ENCODE measurements at regions not wholly inside any gene's neighbourhood (a gene's known extent, or its start where the extent isn't known, plus 50 kb on each side); places are given as distances from the start of the nearest gene placed in this dataset.

DNA sequence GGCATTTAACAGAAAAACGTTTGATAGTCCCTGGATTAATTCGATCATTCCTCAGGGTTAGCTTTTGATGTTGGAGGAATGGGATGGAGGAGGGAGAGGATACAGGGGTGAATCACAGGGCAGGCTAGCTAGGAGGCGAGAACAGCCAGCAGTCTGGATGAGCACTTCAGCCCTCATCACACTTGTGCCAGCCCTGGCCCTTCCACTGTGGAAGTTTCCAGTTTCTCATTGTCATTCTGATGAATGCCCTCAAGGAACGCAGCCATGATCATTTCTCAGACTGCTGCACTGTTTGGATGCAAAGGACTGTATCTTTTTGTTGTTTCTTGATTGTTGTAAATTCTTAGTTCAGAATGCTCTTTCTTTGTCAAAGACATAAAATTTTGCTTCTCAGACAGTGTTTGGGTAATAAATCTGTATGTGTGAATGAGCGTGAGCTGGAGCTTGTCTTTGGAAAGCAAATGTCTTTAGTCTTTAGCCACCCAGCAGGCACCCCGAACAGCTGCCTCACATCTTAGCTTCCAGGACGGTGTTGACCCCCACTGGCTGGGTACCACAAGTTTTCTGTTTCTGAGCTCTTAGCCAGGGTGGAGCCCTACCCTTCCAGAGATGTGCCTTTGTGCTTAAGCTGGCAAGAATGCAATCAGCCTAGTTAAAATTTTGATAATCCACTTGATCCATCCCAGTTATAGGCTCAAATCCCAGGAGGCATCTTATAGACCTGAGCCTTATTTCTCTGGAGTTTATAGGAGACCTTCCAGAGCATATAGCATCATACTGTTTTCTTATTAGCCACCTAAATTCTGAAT is 121.1 kb downstream of the PDCD6IP start:
- intact Hi-C loops (cut with DNase I, micrococcal nuclease), result no loop called here
- no peak overlapping the region for H3K4me3 Mint-ChIP-seq
- no peaks in the 10 kb centered on the region for H3K36me3 Mint-ChIP-seq (ENCODE audit: low read depth)
- H3K9me3 Mint-ChIP-seq (ENCODE audit: low read depth), result no peaks in the 10 kb centered on the region
- no peak for ATAC-seq
- H3K27me3 Mint-ChIP-seq, result peaks cover 2% of the 10 kb centered on the region
- no peak for DNase-seq
- POLR2A ChIA-PET, result no interaction called here
- no peaks in the 10 kb centered on the region for H3K4me1 Mint-ChIP-seq
- CTCF ChIA-PET, result no interaction called here
- H3K27ac Mint-ChIP-seq, result no peak overlapping the region

DNA sequence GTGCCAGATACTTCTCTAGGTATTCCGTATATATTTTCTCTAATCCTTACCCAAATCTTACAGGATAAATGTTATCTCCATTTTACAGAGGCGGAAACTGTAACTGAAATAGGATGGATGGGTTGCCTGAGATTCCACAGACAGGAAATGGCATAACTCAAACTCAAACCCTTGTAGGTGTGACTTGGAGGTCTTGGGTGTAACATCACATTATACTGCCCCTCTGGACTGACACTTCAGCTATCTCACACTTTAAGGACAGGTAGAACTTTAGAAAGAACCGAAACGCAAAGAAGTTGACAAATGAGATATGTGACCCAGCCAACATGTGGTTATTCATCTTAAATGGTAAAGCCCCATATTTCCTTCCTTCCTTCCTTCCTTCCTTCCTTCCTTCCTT is 122.1 kb downstream of the PDCD6IP start:
- Mint-ChIP-seq H3K27me3 (peaks cover 2% of the 10 kb centered on the region), H3K36me3 (ENCODE audit: low read depth) (no peaks in the 10 kb centered on the region), H3K4me3 (no peak overlapping the region), H3K4me1 (no peaks in the 10 kb centered on the region), H3K27ac (no peak overlapping the region), H3K9me3 (ENCODE audit: low read depth) (no peaks in the 10 kb centered on the region)
- ChIA-PET POLR2A (no interaction called here), CTCF (interaction anchor here (1.4 kb wide), 1 partner anchor 10 kb away, joined by 3 read pairs; no protein-coding TSS in a partner anchor)
- ATAC-seq (no peak), DNase-seq (no peak)
- intact Hi-C loops (cut with DNase I, micrococcal nuclease), result no loop called here

- Mint-ChIP-seq H3K9me3 (ENCODE audit: low read depth) (no peaks in the 10 kb centered on the region), H3K27ac (no peak overlapping the region), H3K4me1 (no peaks in the 10 kb centered on the region), H3K27me3 (no peaks in the 10 kb centered on the region), H3K4me3 (no peak overlapping the region), H3K36me3 (ENCODE audit: low read depth) (no peaks in the 10 kb centered on the region)
- DNase-seq (no peak), ATAC-seq (no peak)
- ChIA-PET POLR2A (no interaction called here), CTCF (interaction anchor here (1.4 kb wide), 1 partner anchor 11 kb away, joined by 3 read pairs; no protein-coding TSS in a partner anchor)
- intact Hi-C loops (cut with DNase I, micrococcal nuclease), result no loop called here
Observed at GRCh38 chr3:33921608-33922007, 123.2 kb downstream of the PDCD6IP start.

GRCh38 chr3:33926998-33927605 is 128.7 kb downstream of the PDCD6IP start:
- H3K36me3 Mint-ChIP-seq (ENCODE audit: low read depth), result no peaks in the 10 kb centered on the region
- POLR2A ChIA-PET, result no interaction called here
- CTCF ChIA-PET, result interaction anchor here (0.7 to 1.4 kb wide), 2 partner anchors 43 to 757 kb away, joined by 3 read pairs; no protein-coding TSS in a partner anchor
- H3K9me3 Mint-ChIP-seq (ENCODE audit: low read depth), result no peaks in the 10 kb centered on the region
- no peak for ATAC-seq
- H3K4me3 Mint-ChIP-seq, result no peak overlapping the region
- no peaks in the 10 kb centered on the region for H3K4me1 Mint-ChIP-seq
- no peak overlapping the region for H3K27ac Mint-ChIP-seq
- intact Hi-C loops (cut with DNase I, micrococcal nuclease), result no loop called here
- H3K27me3 Mint-ChIP-seq, result no peaks in the 10 kb centered on the region
- no peak for DNase-seq

GRCh38 chr3:33929813-33930212 is 131.4 kb downstream of the PDCD6IP start:
- H3K27me3 Mint-ChIP-seq, result no peaks in the 10 kb centered on the region
- intact Hi-C loops (cut with DNase I, micrococcal nuclease), result no loop called here
- no peaks in the 10 kb centered on the region for H3K4me1 Mint-ChIP-seq
- POLR2A ChIA-PET, result no interaction called here
- CTCF ChIA-PET, result interaction anchor here (0.6 kb wide), 1 partner anchor 85 kb away, joined by 3 read pairs; no protein-coding TSS in a partner anchor
- ATAC-seq, result no peak
- H3K36me3 Mint-ChIP-seq (ENCODE audit: low read depth), result no peaks in the 10 kb centered on the region
- H3K9me3 Mint-ChIP-seq (ENCODE audit: low read depth), result no peaks in the 10 kb centered on the region
- DNase-seq, result no peak
- no peak overlapping the region for H3K27ac Mint-ChIP-seq
- H3K4me3 Mint-ChIP-seq, result no peak overlapping the region

DNA sequence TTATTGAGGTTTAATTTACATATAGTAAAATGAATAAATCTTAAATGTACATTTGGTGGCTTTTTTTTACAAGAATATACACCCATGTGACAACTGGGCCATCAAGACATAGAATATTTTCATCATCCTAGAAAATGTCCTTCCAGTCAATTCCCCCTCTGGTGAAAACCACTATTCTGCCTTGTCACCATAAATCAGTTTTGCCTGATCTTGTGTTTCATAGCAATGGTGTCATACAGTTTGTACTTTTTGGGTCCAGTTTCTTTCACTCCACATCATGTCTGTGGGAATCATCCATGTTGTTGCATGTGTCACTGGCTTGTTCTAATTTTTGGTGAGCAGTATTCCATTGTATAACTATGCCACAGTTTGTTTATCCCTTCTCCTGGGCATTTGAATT is 133.1 kb downstream of the PDCD6IP start:
- intact Hi-C loops (cut with DNase I, micrococcal nuclease), result no loop called here
- no peaks in the 10 kb centered on the region for H3K36me3 Mint-ChIP-seq (ENCODE audit: low read depth)
- ChIA-PET POLR2A (no interaction called here), CTCF (no interaction called here)
- H3K4me1 Mint-ChIP-seq, result no peaks in the 10 kb centered on the region
- H3K27ac Mint-ChIP-seq, result no peak overlapping the region
- H3K9me3 Mint-ChIP-seq (ENCODE audit: low read depth), result no peaks in the 10 kb centered on the region
- peaks cover 2% of the 10 kb centered on the region for H3K27me3 Mint-ChIP-seq
- H3K4me3 Mint-ChIP-seq, result no peak overlapping the region
- DNase-seq (no peak), ATAC-seq (no peak)

- intact Hi-C loops (cut with DNase I, micrococcal nuclease), result no loop called here
- Mint-ChIP-seq H3K27ac (no peak overlapping the region), H3K9me3 (ENCODE audit: low read depth) (no peaks in the 10 kb centered on the region), H3K4me3 (no peak overlapping the region), H3K4me1 (no peaks in the 10 kb centered on the region), H3K27me3 (peaks cover 2% of the 10 kb centered on the region), H3K36me3 (ENCODE audit: low read depth) (no peaks in the 10 kb centered on the region)
- POLR2A ChIA-PET, result no interaction called here
- ATAC-seq, result no peak
- no peak for DNase-seq
- CTCF ChIA-PET, result no interaction called here
Observed at GRCh38 chr3:33932010-33932764, 133.8 kb downstream of the PDCD6IP start.

- H3K27me3 Mint-ChIP-seq, result peaks cover 9% of the 10 kb centered on the region
- no peak overlapping the region for H3K27ac Mint-ChIP-seq
- H3K9me3 Mint-ChIP-seq (ENCODE audit: low read depth), result no peaks in the 10 kb centered on the region
- intact Hi-C loops (cut with DNase I, micrococcal nuclease), result no loop called here
- peaks cover 6% of the 10 kb centered on the region for H3K4me1 Mint-ChIP-seq
- ChIA-PET POLR2A (no interaction called here), CTCF (no interaction called here)
- ATAC-seq, result no peak
- no peaks in the 10 kb centered on the region for H3K36me3 Mint-ChIP-seq (ENCODE audit: low read depth)
- DNase-seq, result no peak
- no peak overlapping the region for H3K4me3 Mint-ChIP-seq
Observed at GRCh38 chr3:33936171-33936920, 137.9 kb downstream of the PDCD6IP start.

DNA sequence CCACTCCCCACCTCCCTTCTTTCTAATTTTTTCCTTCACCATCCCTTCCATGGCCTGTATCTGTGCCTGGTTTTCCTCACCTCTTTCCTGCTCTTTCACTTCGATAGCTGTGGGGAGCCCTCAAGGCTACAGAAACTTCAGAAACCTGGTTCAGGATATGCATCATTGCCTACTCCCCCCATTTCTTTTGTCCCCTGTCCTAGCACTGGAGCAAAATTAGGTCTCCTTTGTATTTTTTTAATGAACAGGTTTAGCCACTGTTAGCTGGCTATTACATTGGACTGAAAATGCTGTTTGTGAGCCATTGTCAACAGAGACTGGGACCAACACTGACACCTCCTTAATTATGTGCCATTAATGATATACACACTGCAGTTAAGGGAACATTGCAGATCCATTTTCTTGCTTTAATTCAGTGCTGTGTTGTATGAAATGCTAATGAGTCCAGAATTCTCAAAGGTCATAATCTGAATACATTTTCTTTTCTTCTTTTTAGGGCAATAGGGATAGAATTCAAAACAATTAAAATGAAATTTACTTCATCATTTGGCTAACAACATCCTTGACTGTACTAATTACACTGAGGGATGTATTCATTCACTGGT is 138.6 kb downstream of the PDCD6IP start:
- CTCF ChIA-PET, result no interaction called here
- Mint-ChIP-seq H3K36me3 (ENCODE audit: low read depth) (no peaks in the 10 kb centered on the region), H3K4me3 (no peak overlapping the region), H3K27me3 (peaks cover 9% of the 10 kb centered on the region), H3K4me1 (peaks cover 13% of the 10 kb centered on the region), H3K9me3 (ENCODE audit: low read depth) (no peaks in the 10 kb centered on the region), H3K27ac (no peak overlapping the region)
- DNase-seq (no peak), ATAC-seq (no peak)
- intact Hi-C loops (cut with DNase I, micrococcal nuclease), result no loop called here
- POLR2A ChIA-PET, result no interaction called here

- CTCF ChIA-PET, result no interaction called here
- H3K4me3 Mint-ChIP-seq, result no peak overlapping the region
- H3K27ac Mint-ChIP-seq, result no peak overlapping the region
- DNase-seq (no peak), ATAC-seq (no peak)
- H3K4me1 Mint-ChIP-seq, result peaks cover 18% of the 10 kb centered on the region
- peaks cover 9% of the 10 kb centered on the region for H3K27me3 Mint-ChIP-seq
- intact Hi-C loops (cut with DNase I, micrococcal nuclease), result no loop called here
- no peaks in the 10 kb centered on the region for H3K36me3 Mint-ChIP-seq (ENCODE audit: low read depth)
- POLR2A ChIA-PET, result no interaction called here
- H3K9me3 Mint-ChIP-seq (ENCODE audit: low read depth), result no peaks in the 10 kb centered on the region
Observed at GRCh38 chr3:33937628-33938027, 139.2 kb downstream of the PDCD6IP start.

DNA sequence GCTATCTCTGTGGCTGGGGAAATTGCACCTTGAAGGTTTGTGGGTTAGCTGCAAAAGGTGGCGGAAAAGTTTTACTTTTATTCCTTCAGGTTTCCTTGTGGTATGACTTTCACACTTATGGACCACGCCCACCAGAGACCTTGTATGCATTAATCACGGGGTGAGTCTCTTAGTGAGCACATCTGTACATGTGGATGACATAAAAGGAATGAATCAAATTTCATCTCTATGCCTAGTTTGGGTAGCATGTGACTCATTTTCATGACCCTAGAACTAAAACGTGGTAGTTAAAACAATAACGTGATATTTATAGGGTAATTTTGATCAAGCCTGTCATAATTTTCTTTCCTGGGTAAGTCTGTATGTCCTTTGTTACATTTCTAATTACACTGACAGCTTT is 141.7 kb downstream of the PDCD6IP start:
- H3K4me1 Mint-ChIP-seq, result peaks cover 18% of the 10 kb centered on the region
- no peak overlapping the region for H3K4me3 Mint-ChIP-seq
- ChIA-PET POLR2A (no interaction called here), CTCF (interaction anchor here (1.1 kb wide), 1 partner anchor 11 kb away, joined by 3 read pairs; no protein-coding TSS in a partner anchor)
- H3K9me3 Mint-ChIP-seq (ENCODE audit: low read depth), result no peaks in the 10 kb centered on the region
- no peaks in the 10 kb centered on the region for H3K36me3 Mint-ChIP-seq (ENCODE audit: low read depth)
- peaks cover 11% of the 10 kb centered on the region for H3K27me3 Mint-ChIP-seq
- DNase-seq (peak; percentile 27), ATAC-seq (peak; percentile 60)
- no peak overlapping the region for H3K27ac Mint-ChIP-seq
- intact Hi-C loops (cut with DNase I, micrococcal nuclease), result loop anchor here in 1 of 2 experiments (5.0 kb wide), 1 partner anchor 117 kb away; no protein-coding TSS in a partner anchor
